ENCODE measurements at regions not wholly inside any gene's neighbourhood (a gene's known extent, or its start where the extent isn't known, plus 50 kb on each side); places are given as distances from the start of the nearest gene placed in this dataset.

- no peak for TF ChIP-seq CTCF (IDR thresholded peaks at IDR 0.05)
- TF ChIP-seq POLR2A (IDR thresholded peaks at IDR 0.05): no peak
- no peaks in the 10 kb centered on the region for H3K4me1 ChIP-seq
- no peaks in the 10 kb centered on the region for H3K27me3 ChIP-seq
- 66 to 92% methylated on average over 1 of the region's 1 CpG for WGBS, 2 donors
- H3K4me3 ChIP-seq (replicated peaks in 1 of 3): no peak overlapping the region
- H3K27ac ChIP-seq: no peak overlapping the region
- intact Hi-C loops (cut with DNase I): no loop called here
- H3K36me3 ChIP-seq: no peaks in the 10 kb centered on the region
- no peak for DNase-seq
- no peaks in the 10 kb centered on the region for H3K9me3 ChIP-seq
Observed at GRCh38 chr2:7468955-7469354, 551.7 kb downstream of the RNF144A start.

GRCh38 chr2:7471185-7471584 lies 554.0 kb downstream of the RNF144A start:
- Histone ChIP-seq H3K36me3 (no peaks in the 10 kb centered on the region), H3K27ac (no peak overlapping the region), H3K27me3 (peaks cover 2% of the 10 kb centered on the region), H3K9me3 (no peaks in the 10 kb centered on the region), H3K4me1 (no peaks in the 10 kb centered on the region), H3K4me3 (replicated peaks in 1 of 3) (no peak overlapping the region)
- TF ChIP-seq POLR2A (IDR thresholded peaks at IDR 0.05) (no peak), CTCF (IDR thresholded peaks at IDR 0.05) (no peak)
- 98% methylated on average over 2 of the region's 2 CpGs for WGBS, 2 donors
- DNase-seq: no peak
- intact Hi-C loops (cut with DNase I): no loop called here

- no peak for DNase-seq
- TF ChIP-seq POLR2A (IDR thresholded peaks at IDR 0.05): no peak
- TF ChIP-seq CTCF (IDR thresholded peaks at IDR 0.05): no peak
- H3K4me3 ChIP-seq (replicated peaks in 1 of 3): no peak overlapping the region
- 81 to 88% methylated on average over 2 of the region's 2 CpGs for WGBS, 2 donors
- H3K27ac ChIP-seq: no peak overlapping the region
- no peaks in the 10 kb centered on the region for H3K9me3 ChIP-seq
- intact Hi-C loops (cut with DNase I): no loop called here
- no peaks in the 10 kb centered on the region for H3K4me1 ChIP-seq
- H3K36me3 ChIP-seq: no peaks in the 10 kb centered on the region
- peaks cover 2% of the 10 kb centered on the region for H3K27me3 ChIP-seq
Observed at GRCh38 chr2:7472465-7472864, 555.3 kb downstream of the RNF144A start.

GRCh38 chr2:7473135-7473771 lies 556.0 kb downstream of the RNF144A start:
- peaks cover 2% of the 10 kb centered on the region for H3K27me3 ChIP-seq
- no peak overlapping the region for H3K27ac ChIP-seq
- no peak for DNase-seq
- no peaks in the 10 kb centered on the region for H3K4me1 ChIP-seq
- 80 to 82% methylated on average over 7 of the region's 7 CpGs for WGBS, 2 donors
- no peaks in the 10 kb centered on the region for H3K36me3 ChIP-seq
- H3K4me3 ChIP-seq (replicated peaks in 1 of 3): no peak overlapping the region
- TF ChIP-seq CTCF (IDR thresholded peaks at IDR 0.05) (no peak), POLR2A (IDR thresholded peaks at IDR 0.05) (no peak)
- intact Hi-C loops (cut with DNase I): no loop called here
- H3K9me3 ChIP-seq: no peaks in the 10 kb centered on the region

GRCh38 chr2:7476371-7476770 lies 559.2 kb downstream of the RNF144A start:
- Histone ChIP-seq H3K27me3 (peaks cover 2% of the 10 kb centered on the region), H3K4me3 (replicated peaks in 1 of 3) (no peak overlapping the region), H3K27ac (no peak overlapping the region), H3K4me1 (no peaks in the 10 kb centered on the region), H3K36me3 (no peaks in the 10 kb centered on the region), H3K9me3 (no peaks in the 10 kb centered on the region)
- no peak for DNase-seq
- no peak for TF ChIP-seq CTCF (IDR thresholded peaks at IDR 0.05)
- no peak for TF ChIP-seq POLR2A (IDR thresholded peaks at IDR 0.05)
- intact Hi-C loops (cut with DNase I): no loop called here
